Endodermal cell (in vitro differentiated cells): ENCODE measurements at regions not wholly inside any gene's neighbourhood (a gene's known extent, or its start where the extent isn't known, plus 50 kb on each side); places are given as distances from the start of the nearest gene placed in this dataset.

Experiments used
- DNase-seq: peaks from one replicate; pipeline ENCODE4 v3.0.0-alpha.2; 2017
- H3K27ac ChIP-seq: 2 replicates; pipeline ENCODE4 v1.5.1; 2013; ENCODE audit warnings: mild to moderate bottlenecking, low read depth, low read length, moderate library complexity
- H3K27me3 ChIP-seq: 2 replicates; pipeline ENCODE4 v1.6.1; 2013; ENCODE audit warnings: mild to moderate bottlenecking, low read length, moderate library complexity; ENCODE audit not compliant: insufficient read depth, control insufficient read depth, poor library complexity, severe bottlenecking
- H3K36me3 ChIP-seq: 2 replicates; pipeline ENCODE4 v1.7.0; 2013; ENCODE audit warnings: mild to moderate bottlenecking, low read length, moderate library complexity; ENCODE audit not compliant: control insufficient read depth, insufficient read depth
- H3K4me1 ChIP-seq: one replicate; pipeline ENCODE4 v1.7.0; 2013; ENCODE audit warnings: low read length; ENCODE audit not compliant: control insufficient read depth, insufficient read depth
- H3K4me3 ChIP-seq: 2 replicates; pipeline ENCODE4 v1.5.1; 2013; ENCODE audit warnings: mild to moderate bottlenecking, low read length, moderate library complexity
- H3K9ac ChIP-seq: 2 replicates; pipeline ENCODE4 v1.6.1; 2013; ENCODE audit warnings: mild to moderate bottlenecking, low read length, moderate library complexity; ENCODE audit not compliant: poor library complexity, severe bottlenecking; ENCODE audit errors: extremely low read depth
- H3K9me3 ChIP-seq: 2 replicates; pipeline ENCODE4 v1.6.1; 2013; ENCODE audit warnings: mild to moderate bottlenecking, low read length, moderate library complexity; ENCODE audit not compliant: control insufficient read depth
- H3K27ac Mint-ChIP-seq: 2 replicates; pipeline ENCODE4 v1.8.0; 2020; ENCODE audit warnings: mixed read lengths
- H3K27me3 Mint-ChIP-seq: 2 replicates; pipeline ENCODE4 v1.8.0; 2021; ENCODE audit warnings: mild to moderate bottlenecking, mixed read lengths; ENCODE audit not compliant: insufficient read depth
- H3K36me3 Mint-ChIP-seq: 2 replicates; pipeline ENCODE4 v1.8.0; 2020; ENCODE audit warnings: low read depth, mixed read lengths
- H3K4me1 Mint-ChIP-seq: 2 replicates; pipeline ENCODE4 v1.8.0; 2020; ENCODE audit warnings: mixed read lengths
- H3K4me3 Mint-ChIP-seq: 2 replicates; pipeline ENCODE4 v1.8.0; 2020; ENCODE audit warnings: mild to moderate bottlenecking, moderate library complexity, mixed read lengths
- H3K9me3 Mint-ChIP-seq: 2 replicates; pipeline ENCODE4 v1.8.0; 2020; ENCODE audit warnings: mild to moderate bottlenecking, mixed read lengths
- CTCF ChIP-seq: fragments of 200-600 bp; sonication (generic); conservative IDR thresholded peaks from 2 replicates; pipeline ENCODE4 v1.5.0; 2021; ENCODE audit warnings: antibody characterized with exemption, mild to moderate bottlenecking
- WGBS, 2 experiments: methylation state at CpG; one replicate each; pipeline versions ENCODE4 v1.1.5 to v1.1.7; 2013; ENCODE audit warnings: missing lambda C conversion rate in 2 of 2, mixed read lengths in 1 of 2; ENCODE audit not compliant: insufficient coverage in 1 of 2, insufficient read length in 1 of 2; 5-methylcytosine and 5-hydroxymethylcytosine counted together

DNA sequence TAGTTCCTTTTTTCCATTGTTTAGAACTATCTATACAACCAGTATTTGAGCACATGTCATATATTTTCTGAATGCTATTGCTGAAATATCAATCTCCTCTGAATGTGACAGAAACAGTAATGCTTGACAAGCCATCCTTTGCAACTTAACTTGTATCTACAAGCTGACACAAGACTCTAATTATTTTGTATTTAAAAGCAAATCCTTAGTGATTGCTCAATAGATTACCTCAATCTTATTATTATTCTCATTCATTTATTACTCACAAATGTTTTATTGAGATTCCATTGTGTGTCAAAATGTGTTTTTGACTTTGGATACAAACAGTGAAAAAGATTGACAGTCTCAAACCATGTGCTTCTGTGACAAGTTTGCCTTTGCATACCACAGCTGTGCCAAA, 787.8 kb upstream of the PRR20A start:
- H3K36me3 Mint-ChIP-seq, result no peaks in the 10 kb centered on the region
- Histone ChIP-seq H3K4me3 (no peak overlapping the region), H3K9me3 (no peaks in the 10 kb centered on the region), H3K36me3 (no peaks in the 10 kb centered on the region), H3K27me3 (no peaks in the 10 kb centered on the region), H3K4me1 (no peaks in the 10 kb centered on the region), H3K9ac (no peak overlapping the region), H3K27ac (no peak overlapping the region)
- H3K9me3 Mint-ChIP-seq, result no peaks in the 10 kb centered on the region
- H3K27me3 Mint-ChIP-seq, result no peaks in the 10 kb centered on the region
- no peak overlapping the region for H3K27ac Mint-ChIP-seq
- TF ChIP-seq CTCF, result no peak
- H3K4me3 Mint-ChIP-seq, result no peak overlapping the region
- no peak for DNase-seq
- H3K4me1 Mint-ChIP-seq, result peaks cover 10% of the 10 kb centered on the region

GRCh38 chr13:56356690-56357089, 784.0 kb upstream of the PRR20A start:
- H3K36me3 ChIP-seq, result no peaks in the 10 kb centered on the region

GRCh38 chr13:56378566-56378965, 762.2 kb upstream of the PRR20A start:
- Histone ChIP-seq H3K9me3 (no peaks in the 10 kb centered on the region), H3K27ac (no peak overlapping the region), H3K9ac (no peak overlapping the region), H3K4me3 (no peak overlapping the region), H3K36me3 (no peaks in the 10 kb centered on the region), H3K27me3 (no peaks in the 10 kb centered on the region), H3K4me1 (no peaks in the 10 kb centered on the region)
- H3K27ac Mint-ChIP-seq, result no peak overlapping the region
- peaks cover 18% of the 10 kb centered on the region for H3K9me3 Mint-ChIP-seq
- H3K36me3 Mint-ChIP-seq, result peaks cover 6% of the 10 kb centered on the region
- H3K4me1 Mint-ChIP-seq, result no peaks in the 10 kb centered on the region
- H3K4me3 Mint-ChIP-seq, result no peak overlapping the region
- TF ChIP-seq CTCF, result no peak
- no peak for DNase-seq
- H3K27me3 Mint-ChIP-seq, result no peaks in the 10 kb centered on the region
- WGBS, 2 experiments, result 95 to 100% methylated on average over 1 of the region's 1 CpG

More at GRCh38 chr13:56356690-56357089, 784.0 kb upstream of the PRR20A start:
- Mint-ChIP-seq H3K27ac (no peak overlapping the region), H3K4me3 (no peak overlapping the region), H3K9me3 (no peaks in the 10 kb centered on the region), H3K27me3 (no peaks in the 10 kb centered on the region), H3K4me1 (peaks cover 4% of the 10 kb centered on the region), H3K36me3 (no peaks in the 10 kb centered on the region)
- no peak for TF ChIP-seq CTCF
- DNase-seq, result no peak
- H3K27ac ChIP-seq, result no peak overlapping the region
- WGBS, 2 experiments, result no CpG with 5 or more reads among the region's 1 CpG
- H3K9ac ChIP-seq, result no peak overlapping the region
- no peak overlapping the region for H3K4me3 ChIP-seq
- H3K9me3 ChIP-seq, result no peaks in the 10 kb centered on the region
- H3K27me3 ChIP-seq, result no peaks in the 10 kb centered on the region
- H3K4me1 ChIP-seq, result no peaks in the 10 kb centered on the region
